ENCODE measurements at regions not wholly inside any gene's neighbourhood (a gene's known extent, or its start where the extent isn't known, plus 50 kb on each side); places are given as distances from the start of the nearest gene placed in this dataset.

- no peak for TF ChIP-seq CTCF (IDR thresholded peaks at IDR 0.05)
- Histone ChIP-seq H3K4me3 (no peak overlapping the region), H3K27ac (no peak overlapping the region)
- no peak for DNase-seq (ENCODE audit: low spot score)
Measured at GRCh38 chr13:71171740-71172139, 695.3 kb downstream of the DACH1 start.

- no peak for DNase-seq (ENCODE audit: low spot score)
- TF ChIP-seq CTCF (IDR thresholded peaks at IDR 0.05) = no peak
- H3K27ac ChIP-seq = no peak overlapping the region
- H3K4me3 ChIP-seq = no peak overlapping the region
Measured at GRCh38 chr13:71169180-71169579, 697.8 kb downstream of the DACH1 start.

- no peak overlapping the region for H3K27ac ChIP-seq
- TF ChIP-seq CTCF (IDR thresholded peaks at IDR 0.05) = no peak
- no peak for DNase-seq (ENCODE audit: low spot score)
- H3K4me3 ChIP-seq = no peak overlapping the region
Measured at GRCh38 chr13:71156550-71156949, 710.5 kb downstream of the DACH1 start.

GRCh38 chr13:71149498-71150363 is 717.3 kb downstream of the DACH1 start:
- no peak for TF ChIP-seq CTCF (IDR thresholded peaks at IDR 0.05)
- H3K4me3 ChIP-seq = no peak overlapping the region
- DNase-seq (ENCODE audit: low spot score) = no peak
- H3K27ac ChIP-seq = no peak overlapping the region

GRCh38 chr13:71149046-71149445 is 718.0 kb downstream of the DACH1 start:
- Histone ChIP-seq H3K4me3 (no peak overlapping the region), H3K27ac (no peak overlapping the region)
- TF ChIP-seq CTCF (IDR thresholded peaks at IDR 0.05) = no peak
- no peak for DNase-seq (ENCODE audit: low spot score)

- no peak overlapping the region for H3K4me3 ChIP-seq
- no peak overlapping the region for H3K27ac ChIP-seq
- DNase-seq (ENCODE audit: low spot score) = no peak
- TF ChIP-seq CTCF (IDR thresholded peaks at IDR 0.05) = no peak
Measured at GRCh38 chr13:71148396-71148795, 718.6 kb downstream of the DACH1 start.

- no peak for DNase-seq (ENCODE audit: low spot score)
- H3K27ac ChIP-seq = no peak overlapping the region
- H3K4me3 ChIP-seq = no peak overlapping the region
- no peak for TF ChIP-seq CTCF (IDR thresholded peaks at IDR 0.05)
Measured at GRCh38 chr13:71144883-71145282, 722.1 kb downstream of the DACH1 start.

All from coronary artery (tissue), 2 donors.